PC-9 (cell line): ENCODE measurements at regions not wholly inside any gene's neighbourhood (a gene's known extent, or its start where the extent isn't known, plus 50 kb on each side); places are given as distances from the start of the nearest gene placed in this dataset.

Source experiments
- EZH2 ChIP-seq: fragments of 200-600 bp; sonication (generic); IDR thresholded peaks from 2 replicates; pipeline ENCODE4 v1.8.0; 2017; ENCODE audit warnings: antibody characterized with exemption, low read depth
- TF ChIP-seq, protein P1 (sequence below): fragments of 200-600 bp; sonication (generic); conservative IDR thresholded peaks from 2 replicates; pipeline ENCODE4 v1.6.1; 2017; ENCODE audit warnings: mixed run types, antibody characterized with exemption, mild to moderate bottlenecking, moderate library complexity

DNA sequence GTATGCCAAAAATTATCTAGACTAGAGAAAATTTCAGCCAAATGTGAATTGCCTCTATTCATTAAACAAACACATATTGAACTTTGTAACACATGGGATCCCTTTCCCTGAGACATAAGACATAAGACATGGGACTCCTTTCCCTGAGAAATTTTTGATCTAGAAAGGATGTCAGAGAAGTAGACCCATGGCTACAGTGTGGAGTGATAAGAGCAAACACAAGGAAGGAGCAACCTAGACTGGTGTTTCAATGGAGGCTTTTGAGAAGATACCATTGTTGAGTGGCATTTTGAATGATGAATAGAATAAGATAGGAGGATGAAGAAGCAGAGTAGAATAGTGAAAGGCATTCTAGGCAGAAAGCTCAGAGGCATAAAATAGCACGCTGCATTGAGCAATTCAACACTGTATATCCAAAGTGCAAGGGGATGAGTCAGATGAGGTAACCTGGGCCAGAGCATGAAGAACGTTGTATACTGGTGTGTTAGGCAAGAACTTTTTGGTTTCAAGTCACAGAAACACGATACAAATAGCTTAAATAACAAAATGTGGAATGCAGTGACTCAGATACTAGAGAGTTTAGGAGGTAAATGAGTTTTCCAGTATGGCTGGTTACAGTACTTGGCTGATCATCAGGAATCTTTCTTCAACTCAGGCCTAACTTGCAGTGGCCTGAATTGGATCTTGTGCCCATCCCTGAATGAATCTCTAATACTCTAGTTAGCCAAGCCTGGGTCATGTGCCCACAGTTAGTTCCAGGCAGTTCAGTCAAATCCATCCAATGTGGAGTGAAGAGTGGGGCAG lies 129.8 kb upstream of the TANK start:
- TF ChIP-seq, protein P1, sequence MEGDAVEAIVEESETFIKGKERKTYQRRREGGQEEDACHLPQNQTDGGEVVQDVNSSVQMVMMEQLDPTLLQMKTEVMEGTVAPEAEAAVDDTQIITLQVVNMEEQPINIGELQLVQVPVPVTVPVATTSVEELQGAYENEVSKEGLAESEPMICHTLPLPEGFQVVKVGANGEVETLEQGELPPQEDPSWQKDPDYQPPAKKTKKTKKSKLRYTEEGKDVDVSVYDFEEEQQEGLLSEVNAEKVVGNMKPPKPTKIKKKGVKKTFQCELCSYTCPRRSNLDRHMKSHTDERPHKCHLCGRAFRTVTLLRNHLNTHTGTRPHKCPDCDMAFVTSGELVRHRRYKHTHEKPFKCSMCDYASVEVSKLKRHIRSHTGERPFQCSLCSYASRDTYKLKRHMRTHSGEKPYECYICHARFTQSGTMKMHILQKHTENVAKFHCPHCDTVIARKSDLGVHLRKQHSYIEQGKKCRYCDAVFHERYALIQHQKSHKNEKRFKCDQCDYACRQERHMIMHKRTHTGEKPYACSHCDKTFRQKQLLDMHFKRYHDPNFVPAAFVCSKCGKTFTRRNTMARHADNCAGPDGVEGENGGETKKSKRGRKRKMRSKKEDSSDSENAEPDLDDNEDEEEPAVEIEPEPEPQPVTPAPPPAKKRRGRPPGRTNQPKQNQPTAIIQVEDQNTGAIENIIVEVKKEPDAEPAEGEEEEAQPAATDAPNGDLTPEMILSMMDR: no peak
- no peak for TF ChIP-seq EZH2
